ENCODE measurements at regions not wholly inside any gene's neighbourhood (a gene's known extent, or its start where the extent isn't known, plus 50 kb on each side); places are given as distances from the start of the nearest gene placed in this dataset.

- H3K4me3 ChIP-seq (ENCODE audit: low read depth, low read length): no peak overlapping the region
- CTCF ChIA-PET: interaction anchor here (0.6 to 1.4 kb wide), 2 partner anchors 27 to 272 kb away, joined by 3 read pairs; no protein-coding TSS in a partner anchor
- no peak for TF ChIP-seq CTCF (IDR thresholded peaks at IDR 0.05; ENCODE audit: insufficient read depth, low read length, missing control alignments)
- DNase-seq (ENCODE audit: low read depth, low spot score): no peak
- POLR2A ChIA-PET: no interaction called here
These were observed 105.7 kb upstream of the C10orf90 start for GRCh38 chr10:126776168-126776567.

DNA sequence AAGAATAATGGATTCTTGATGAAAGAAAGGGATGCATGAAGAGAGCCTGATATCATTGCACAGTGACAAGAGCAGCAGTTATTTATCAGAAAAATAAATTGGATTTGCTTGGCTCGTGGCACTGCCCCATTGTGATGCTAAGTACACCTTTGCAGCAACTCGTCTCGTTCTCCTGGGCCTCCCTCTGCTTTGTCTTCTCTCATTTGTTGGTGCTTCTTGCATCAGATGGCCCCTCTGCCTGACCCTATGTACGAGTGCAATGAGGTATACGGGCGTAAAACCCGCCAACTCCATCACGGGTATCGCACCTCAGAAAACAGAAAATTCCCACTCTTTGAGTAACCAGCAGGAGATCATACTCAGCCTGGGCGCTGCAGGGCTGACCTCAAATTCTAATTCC lies 107.2 kb upstream of the C10orf90 start:
- ChIA-PET POLR2A (no interaction called here), CTCF (no interaction called here)
- no peak overlapping the region for H3K4me3 ChIP-seq (ENCODE audit: low read depth, low read length)
- TF ChIP-seq CTCF (IDR thresholded peaks at IDR 0.05; ENCODE audit: insufficient read depth, low read length, missing control alignments): no peak
- DNase-seq (ENCODE audit: low read depth, low spot score): no peak

GRCh38 chr10:126781450-126782216 lies 111.1 kb upstream of the C10orf90 start:
- DNase-seq (ENCODE audit: low read depth, low spot score): no peak
- H3K4me3 ChIP-seq (ENCODE audit: low read depth, low read length): no peak overlapping the region
- TF ChIP-seq CTCF (IDR thresholded peaks at IDR 0.05; ENCODE audit: insufficient read depth, low read length, missing control alignments): no peak
- ChIA-PET POLR2A (no interaction called here), CTCF (no interaction called here)

GRCh38 chr10:126783806-126784557 lies 113.5 kb upstream of the C10orf90 start:
- no peak overlapping the region for H3K4me3 ChIP-seq (ENCODE audit: low read depth, low read length)
- no peak for DNase-seq (ENCODE audit: low read depth, low spot score)
- CTCF ChIA-PET: no interaction called here
- POLR2A ChIA-PET: no interaction called here
- TF ChIP-seq CTCF (IDR thresholded peaks at IDR 0.05; ENCODE audit: insufficient read depth, low read length, missing control alignments): no peak

DNA sequence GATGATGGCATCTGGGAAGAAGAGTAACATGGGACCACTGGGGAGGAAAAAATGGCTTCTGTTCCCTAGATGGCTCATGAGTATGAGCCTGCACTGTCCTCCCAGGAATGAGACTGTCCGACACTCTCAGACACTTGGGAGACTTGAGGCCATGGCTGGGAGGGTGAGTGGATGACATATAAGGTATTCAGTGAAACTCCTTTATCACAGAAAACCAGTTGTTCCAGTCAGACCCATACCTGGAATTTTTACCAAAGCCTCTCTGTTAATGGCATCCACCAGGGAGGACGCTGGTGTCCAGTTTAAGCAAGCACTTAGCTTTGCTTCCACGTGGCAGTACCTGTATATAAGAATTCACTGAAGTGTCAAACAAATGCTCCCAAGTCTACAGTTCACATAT lies 116.7 kb upstream of the C10orf90 start:
- no peak for DNase-seq (ENCODE audit: low read depth, low spot score)
- CTCF ChIA-PET: no interaction called here
- POLR2A ChIA-PET: no interaction called here
- no peak overlapping the region for H3K4me3 ChIP-seq (ENCODE audit: low read depth, low read length)
- no peak for TF ChIP-seq CTCF (IDR thresholded peaks at IDR 0.05; ENCODE audit: insufficient read depth, low read length, missing control alignments)

DNA sequence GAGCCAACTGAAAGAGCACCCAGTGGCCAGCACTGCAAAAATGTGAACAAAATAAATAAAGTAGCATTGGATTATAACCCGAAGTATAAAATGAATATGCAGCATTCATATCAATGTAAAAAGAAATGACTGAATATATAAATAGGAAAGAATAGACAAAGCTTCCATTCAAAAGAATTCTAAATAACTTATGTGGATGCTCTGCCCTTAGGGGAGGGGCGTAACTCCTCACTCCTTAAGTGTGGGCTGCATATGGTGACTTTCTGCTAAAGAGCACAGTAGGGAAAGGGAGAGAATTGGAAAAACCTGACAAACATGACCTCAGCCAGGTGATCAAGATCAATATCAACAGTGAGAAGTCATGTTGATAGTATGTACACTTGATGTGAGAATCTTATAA lies 109.9 kb upstream of the DOCK1 start:
- POLR2A ChIA-PET: no interaction called here
- TF ChIP-seq CTCF (IDR thresholded peaks at IDR 0.05; ENCODE audit: insufficient read depth, low read length, missing control alignments): no peak
- CTCF ChIA-PET: interaction anchor here (0.6 kb wide), 1 partner anchor 858 kb away, joined by 4 read pairs; no protein-coding TSS in a partner anchor
- DNase-seq (ENCODE audit: low read depth, low spot score): no peak
- H3K4me3 ChIP-seq (ENCODE audit: low read depth, low read length): no peak overlapping the region
